HepG2 (cell line): ENCODE measurements at regions not wholly inside any gene's neighbourhood (a gene's known extent, or its start where the extent isn't known, plus 50 kb on each side); places are given as distances from the start of the nearest gene placed in this dataset.

Experiments used
- GABPB1 ChIP-seq: IDR thresholded peaks from 2 replicates; pipeline ENCODE4 v1.6.1; 2016; ENCODE audit warnings: mild to moderate bottlenecking, missing genetic modification reagents, moderate library complexity, missing compliant biosample characterization
- HDAC2 ChIP-seq: sonication (generic); formaldehyde crosslinking; IDR thresholded peaks from 2 replicates; pipeline ENCODE4 v1.4.0; 2020; ENCODE audit warnings: missing genetic modification reagents
- HNRNPL ChIP-seq: fragments of 200-400 bp; formaldehyde crosslinking; IDR thresholded peaks from 2 replicates; pipeline ENCODE4 v1.6.1; 2017; ENCODE audit warnings: mild to moderate bottlenecking, low read depth, low read length
- KAT8 ChIP-seq: IDR thresholded peaks from 2 replicates; pipeline ENCODE4 v1.6.1; 2016; ENCODE audit warnings: missing genetic modification reagents, missing compliant biosample characterization
- MYC ChIP-seq: sonication (generic); formaldehyde crosslinking; IDR thresholded peaks from 2 replicates; pipeline ENCODE4 v1.9.0; 2021; ENCODE audit warnings: missing genetic modification reagents, borderline replicate concordance
- NCOA5 ChIP-seq: sonication (generic); formaldehyde crosslinking; IDR thresholded peaks from 2 replicates; pipeline ENCODE4 v1.4.0; 2020; ENCODE audit warnings: missing genetic modification reagents
- NFE2 ChIP-seq: sonication (generic); formaldehyde crosslinking; IDR thresholded peaks from 2 replicates; pipeline ENCODE4 v1.4.0; 2020; ENCODE audit warnings: missing genetic modification reagents
- RARA ChIP-seq: IDR thresholded peaks from 2 replicates; pipeline ENCODE4 v1.6.1; 2016; ENCODE audit warnings: missing genetic modification reagents, missing compliant biosample characterization
- RXRB ChIP-seq: IDR thresholded peaks from 2 replicates; pipeline ENCODE4 v1.6.1; 2016; ENCODE audit warnings: borderline replicate concordance, missing genetic modification reagents, missing compliant biosample characterization
- SMARCE1 ChIP-seq: fragments of 450-650 bp; IDR thresholded peaks from 2 replicates; pipeline ENCODE4 v1.6.1; 2017; ENCODE audit warnings: borderline replicate concordance
- SOX13 ChIP-seq, 3 experiments: fragments of 450-650 bp in 1 of 3; sonication (generic) in 1 of 3; formaldehyde crosslinking in 1 of 3; IDR thresholded peaks in 2 of 3; conservative IDR thresholded peaks in 1 of 3; 2 replicates each; pipeline versions ENCODE4 v1.5.0 to v1.6.1; 2016 to 2020; ENCODE audit warnings: antibody characterized with exemption in 1 of 3, mild to moderate bottlenecking in 1 of 3, missing compliant biosample characterization in 1 of 3, missing genetic modification reagents in 1 of 3, moderate library complexity in 1 of 3
- SRSF4 ChIP-seq: fragments of 200-400 bp; formaldehyde crosslinking; IDR thresholded peaks from one replicate; pipeline ENCODE4 v1.6.1; 2018; ENCODE audit warnings: mild to moderate bottlenecking, low read depth, low read length, moderate library complexity; ENCODE audit not compliant: poor library complexity, severe bottlenecking
- TAF1 ChIP-seq: sonication (generic); formaldehyde crosslinking; IDR thresholded peaks from 2 replicates; pipeline ENCODE4 v1.4.0; 2020; ENCODE audit warnings: missing genetic modification reagents
- ZMYM3 ChIP-seq: sonication (generic); formaldehyde crosslinking; IDR thresholded peaks from 2 replicates; pipeline ENCODE4 v1.5.1; 2020; ENCODE audit warnings: mild to moderate bottlenecking, missing genetic modification reagents
- ZNF138 ChIP-seq: sonication (generic); formaldehyde crosslinking; IDR thresholded peaks from 2 replicates; pipeline ENCODE4 v1.5.0; 2020; ENCODE audit warnings: mild to moderate bottlenecking, low read depth, missing genetic modification reagents
- ZNF850 ChIP-seq: sonication (generic); formaldehyde crosslinking; conservative IDR thresholded peaks from 2 replicates; pipeline ENCODE4 v1.9.0; 2021; ENCODE audit warnings: mild to moderate bottlenecking, missing genetic modification reagents
- TF ChIP-seq, protein P1 (sequence below): sonication (generic); formaldehyde crosslinking; IDR thresholded peaks from 2 replicates; pipeline ENCODE4 v1.5.0; 2020; ENCODE audit warnings: mild to moderate bottlenecking, missing genetic modification reagents
- TF ChIP-seq, protein P2 (sequence below): IDR thresholded peaks from 2 replicates; pipeline ENCODE4 v1.6.1; 2016; ENCODE audit warnings: low read depth, missing genetic modification reagents, missing compliant biosample characterization
- TF ChIP-seq, protein P3 (sequence below): fragments of 450-650 bp; IDR thresholded peaks from 2 replicates; pipeline ENCODE4 v1.6.1; 2016
- TF ChIP-seq, protein P4 (sequence below): sonication (generic); formaldehyde crosslinking; IDR thresholded peaks from 2 replicates; pipeline ENCODE4 v1.8.1; 2023; ENCODE audit warnings: missing genetic modification reagents, mild to moderate bottlenecking, borderline replicate concordance

DNA sequence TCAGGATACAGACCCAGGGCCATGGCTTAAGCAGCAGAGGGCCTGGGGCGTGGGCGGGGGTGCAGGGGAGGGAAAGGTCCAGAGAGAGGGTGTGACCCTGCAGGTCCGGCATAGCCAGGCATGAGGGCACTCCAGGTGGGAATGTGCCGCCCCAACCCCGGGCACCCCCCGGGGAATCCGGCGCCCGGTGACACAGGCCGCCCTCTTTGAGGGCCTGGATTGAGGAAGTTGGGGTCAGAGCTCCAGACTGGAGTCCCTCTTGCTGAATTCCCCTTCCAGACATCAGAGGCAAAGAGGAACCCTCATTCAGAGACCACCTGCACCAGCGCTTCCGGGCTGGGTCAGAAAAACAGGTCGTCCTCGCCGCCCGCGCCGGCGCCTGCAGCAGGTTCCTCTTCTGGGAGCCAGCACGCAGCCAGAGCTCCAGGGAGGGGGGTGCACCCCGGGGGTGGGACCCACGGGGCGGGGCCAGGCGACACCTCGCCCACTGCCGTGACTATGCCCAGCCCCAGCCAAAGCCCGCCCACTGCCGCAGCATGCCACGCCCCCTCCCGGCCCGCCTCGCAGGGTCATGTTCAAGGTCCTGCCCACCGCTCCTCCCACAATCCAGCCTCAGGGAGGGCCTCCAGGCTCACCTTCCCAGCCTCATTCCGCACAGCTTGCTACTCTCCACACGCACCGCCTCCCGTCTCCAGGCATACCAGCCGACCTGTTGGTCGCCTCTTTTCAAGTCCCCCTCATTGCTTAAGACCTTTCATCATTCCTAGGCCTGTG is 98.3 kb upstream of the ID2 start (continued):
- peak; percentile 75; the same call in 1 of the 2 replicates for TF ChIP-seq MYC (CRISPR knock-in tag)
- TF ChIP-seq, protein P1, sequence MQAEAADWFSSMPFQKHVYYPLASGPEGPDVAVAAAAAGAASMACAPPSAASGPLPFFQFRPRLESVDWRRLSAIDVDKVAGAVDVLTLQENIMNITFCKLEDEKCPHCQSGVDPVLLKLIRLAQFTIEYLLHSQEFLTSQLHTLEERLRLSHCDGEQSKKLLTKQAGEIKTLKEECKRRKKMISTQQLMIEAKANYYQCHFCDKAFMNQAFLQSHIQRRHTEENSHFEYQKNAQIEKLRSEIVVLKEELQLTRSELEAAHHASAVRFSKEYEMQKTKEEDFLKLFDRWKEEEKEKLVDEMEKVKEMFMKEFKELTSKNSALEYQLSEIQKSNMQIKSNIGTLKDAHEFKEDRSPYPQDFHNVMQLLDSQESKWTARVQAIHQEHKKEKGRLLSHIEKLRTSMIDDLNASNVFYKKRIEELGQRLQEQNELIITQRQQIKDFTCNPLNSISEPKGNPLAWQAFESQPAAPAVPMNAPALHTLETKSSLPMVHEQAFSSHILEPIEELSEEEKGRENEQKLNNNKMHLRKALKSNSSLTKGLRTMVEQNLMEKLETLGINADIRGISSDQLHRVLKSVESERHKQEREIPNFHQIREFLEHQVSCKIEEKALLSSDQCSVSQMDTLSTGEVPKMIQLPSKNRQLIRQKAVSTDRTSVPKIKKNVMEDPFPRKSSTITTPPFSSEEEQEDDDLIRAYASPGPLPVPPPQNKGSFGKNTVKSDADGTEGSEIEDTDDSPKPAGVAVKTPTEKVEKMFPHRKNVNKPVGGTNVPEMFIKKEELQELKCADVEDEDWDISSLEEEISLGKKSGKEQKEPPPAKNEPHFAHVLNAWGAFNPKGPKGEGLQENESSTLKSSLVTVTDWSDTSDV (CRISPR knock-in tag), result no peak
- TF ChIP-seq HNRNPL, result 0 out of 2 replicates have a peak, but pooled peaks have one; percentile 7
- no peak for TF ChIP-seq SMARCE1
- TF ChIP-seq, protein P2, sequence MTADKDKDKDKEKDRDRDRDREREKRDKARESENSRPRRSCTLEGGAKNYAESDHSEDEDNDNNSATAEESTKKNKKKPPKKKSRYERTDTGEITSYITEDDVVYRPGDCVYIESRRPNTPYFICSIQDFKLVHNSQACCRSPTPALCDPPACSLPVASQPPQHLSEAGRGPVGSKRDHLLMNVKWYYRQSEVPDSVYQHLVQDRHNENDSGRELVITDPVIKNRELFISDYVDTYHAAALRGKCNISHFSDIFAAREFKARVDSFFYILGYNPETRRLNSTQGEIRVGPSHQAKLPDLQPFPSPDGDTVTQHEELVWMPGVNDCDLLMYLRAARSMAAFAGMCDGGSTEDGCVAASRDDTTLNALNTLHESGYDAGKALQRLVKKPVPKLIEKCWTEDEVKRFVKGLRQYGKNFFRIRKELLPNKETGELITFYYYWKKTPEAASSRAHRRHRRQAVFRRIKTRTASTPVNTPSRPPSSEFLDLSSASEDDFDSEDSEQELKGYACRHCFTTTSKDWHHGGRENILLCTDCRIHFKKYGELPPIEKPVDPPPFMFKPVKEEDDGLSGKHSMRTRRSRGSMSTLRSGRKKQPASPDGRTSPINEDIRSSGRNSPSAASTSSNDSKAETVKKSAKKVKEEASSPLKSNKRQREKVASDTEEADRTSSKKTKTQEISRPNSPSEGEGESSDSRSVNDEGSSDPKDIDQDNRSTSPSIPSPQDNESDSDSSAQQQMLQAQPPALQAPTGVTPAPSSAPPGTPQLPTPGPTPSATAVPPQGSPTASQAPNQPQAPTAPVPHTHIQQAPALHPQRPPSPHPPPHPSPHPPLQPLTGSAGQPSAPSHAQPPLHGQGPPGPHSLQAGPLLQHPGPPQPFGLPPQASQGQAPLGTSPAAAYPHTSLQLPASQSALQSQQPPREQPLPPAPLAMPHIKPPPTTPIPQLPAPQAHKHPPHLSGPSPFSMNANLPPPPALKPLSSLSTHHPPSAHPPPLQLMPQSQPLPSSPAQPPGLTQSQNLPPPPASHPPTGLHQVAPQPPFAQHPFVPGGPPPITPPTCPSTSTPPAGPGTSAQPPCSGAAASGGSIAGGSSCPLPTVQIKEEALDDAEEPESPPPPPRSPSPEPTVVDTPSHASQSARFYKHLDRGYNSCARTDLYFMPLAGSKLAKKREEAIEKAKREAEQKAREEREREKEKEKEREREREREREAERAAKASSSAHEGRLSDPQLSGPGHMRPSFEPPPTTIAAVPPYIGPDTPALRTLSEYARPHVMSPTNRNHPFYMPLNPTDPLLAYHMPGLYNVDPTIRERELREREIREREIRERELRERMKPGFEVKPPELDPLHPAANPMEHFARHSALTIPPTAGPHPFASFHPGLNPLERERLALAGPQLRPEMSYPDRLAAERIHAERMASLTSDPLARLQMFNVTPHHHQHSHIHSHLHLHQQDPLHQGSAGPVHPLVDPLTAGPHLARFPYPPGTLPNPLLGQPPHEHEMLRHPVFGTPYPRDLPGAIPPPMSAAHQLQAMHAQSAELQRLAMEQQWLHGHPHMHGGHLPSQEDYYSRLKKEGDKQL (CRISPR knock-in tag), result peak; percentile 63; the same call in 1 of the 2 replicates
- TF ChIP-seq, protein P3, sequence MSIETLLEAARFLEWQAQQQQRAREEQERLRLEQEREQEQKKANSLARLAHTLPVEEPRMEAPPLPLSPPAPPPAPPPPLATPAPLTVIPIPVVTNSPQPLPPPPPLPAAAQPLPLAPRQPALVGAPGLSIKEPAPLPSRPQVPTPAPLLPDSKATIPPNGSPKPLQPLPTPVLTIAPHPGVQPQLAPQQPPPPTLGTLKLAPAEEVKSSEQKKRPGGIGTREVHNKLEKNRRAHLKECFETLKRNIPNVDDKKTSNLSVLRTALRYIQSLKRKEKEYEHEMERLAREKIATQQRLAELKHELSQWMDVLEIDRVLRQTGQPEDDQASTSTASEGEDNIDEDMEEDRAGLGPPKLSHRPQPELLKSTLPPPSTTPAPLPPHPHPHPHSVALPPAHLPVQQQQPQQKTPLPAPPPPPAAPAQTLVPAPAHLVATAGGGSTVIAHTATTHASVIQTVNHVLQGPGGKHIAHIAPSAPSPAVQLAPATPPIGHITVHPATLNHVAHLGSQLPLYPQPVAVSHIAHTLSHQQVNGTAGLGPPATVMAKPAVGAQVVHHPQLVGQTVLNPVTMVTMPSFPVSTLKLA, result no peak
- TF ChIP-seq, protein P4, sequence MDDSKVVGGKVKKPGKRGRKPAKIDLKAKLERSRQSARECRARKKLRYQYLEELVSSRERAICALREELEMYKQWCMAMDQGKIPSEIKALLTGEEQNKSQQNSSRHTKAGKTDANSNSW (CRISPR knock-in tag), result no peak
- TF ChIP-seq TAF1 (CRISPR knock-in tag), result no peak
- no peak for TF ChIP-seq NCOA5 (CRISPR knock-in tag)
- TF ChIP-seq SOX13 (IDR thresholded peaks at IDR 0.05), result no peak
- peak in 1 of 2 experiments; percentile 66; a peak in 2 of 4 replicates for TF ChIP-seq SOX13 (CRISPR knock-in tag; conservative IDR thresholded peaks at IDR 0.05 in 1 of 2, IDR thresholded peaks at IDR 0.05 in 1 of 2)
- TF ChIP-seq RXRB (CRISPR knock-in tag), result peak; percentile 91
- peak; percentile 98 for TF ChIP-seq RARA
- TF ChIP-seq SRSF4, result no peak
- TF ChIP-seq GABPB1 (CRISPR knock-in tag), result peak; percentile 55
- no peak for TF ChIP-seq ZNF138 (CRISPR knock-in tag)
- TF ChIP-seq NFE2, result no peak
- TF ChIP-seq HDAC2 (CRISPR knock-in tag), result peak; percentile 54; the same call in 1 of the 2 replicates
- no peak for TF ChIP-seq ZNF850 (CRISPR knock-in tag)
- TF ChIP-seq ZMYM3, result peak; percentile 44; the same call in 1 of the 2 replicates
- TF ChIP-seq KAT8 (CRISPR knock-in tag), result peak; percentile 55; the same call in 1 of the 2 replicates
